OCI-LY1 (cell line): ENCODE measurements at regions not wholly inside any gene's neighbourhood (a gene's known extent, or its start where the extent isn't known, plus 50 kb on each side); places are given as distances from the start of the nearest gene placed in this dataset.

Experiments
- H2AFZ ChIP-seq: fragments of 200-600 bp; sonication (generic), shearing (Covaris generic); 2 replicates; pipeline ENCODE4 v1.6.0; 2014; ENCODE audit warnings: antibody characterized with exemption, mild to moderate bottlenecking, low read length
- H3F3A ChIP-seq: fragments of 200-600 bp; sonication (generic), shearing (Covaris generic); 2 replicates; pipeline ENCODE4 v1.6.0; 2014; ENCODE audit warnings: mild to moderate bottlenecking, antibody characterized with exemption, low read length, moderate library complexity; ENCODE audit not compliant: insufficient read depth
- H3K27ac ChIP-seq: fragments of 200-600 bp; sonication (generic); 2 replicates; pipeline ENCODE4 v1.5.1; 2014; ENCODE audit warnings: low read length, mixed run types, mild to moderate bottlenecking, low read depth; ENCODE audit not compliant: poor library complexity, severe bottlenecking
- H3K27me3 ChIP-seq: fragments of 200-600 bp; sonication (generic); 2 replicates; pipeline ENCODE4 v1.6.0; 2014; ENCODE audit warnings: antibody characterized with exemption, mild to moderate bottlenecking, low read length, moderate library complexity; ENCODE audit not compliant: insufficient read depth
- H3K36me3 ChIP-seq: fragments of 200-600 bp; sonication (generic); 2 replicates; pipeline ENCODE4 v1.6.1; 2014; ENCODE audit warnings: mild to moderate bottlenecking, antibody characterized with exemption, low read length, moderate library complexity, mixed read lengths; ENCODE audit not compliant: insufficient read depth
- H3K4me1 ChIP-seq: fragments of 200-600 bp; sonication (generic); 2 replicates; pipeline ENCODE4 v1.5.1; 2014; ENCODE audit warnings: mild to moderate bottlenecking, low read length, moderate library complexity; ENCODE audit not compliant: insufficient read depth, severe bottlenecking
- H3K4me2 ChIP-seq: fragments of 200-600 bp; sonication (generic), shearing (Covaris generic); 2 replicates; pipeline ENCODE4 v1.6.1; 2014; ENCODE audit warnings: low read length
- H3K4me3 ChIP-seq: fragments of 200-600 bp; sonication (generic); 2 replicates; pipeline ENCODE4 v1.5.1; 2014; ENCODE audit warnings: low read length, low read depth, mild to moderate bottlenecking, mixed read lengths; ENCODE audit not compliant: poor library complexity, severe bottlenecking
- H3K79me2 ChIP-seq: fragments of 200-600 bp; shearing (Covaris generic); 2 replicates; pipeline ENCODE4 v1.6.1; 2016; ENCODE audit warnings: mixed run types, low read length, mixed read lengths; ENCODE audit not compliant: insufficient read depth
- H3K9ac ChIP-seq: fragments of 200-600 bp; sonication (generic), shearing (Covaris generic); 2 replicates; pipeline ENCODE4 v1.6.1; 2014; ENCODE audit warnings: mild to moderate bottlenecking, low read length, mixed read lengths
- H3K9me2 ChIP-seq: fragments of 200-600 bp; sonication (generic), shearing (Covaris generic); 2 replicates; pipeline ENCODE4 v1.6.1; 2014; ENCODE audit warnings: low read depth, mild to moderate bottlenecking, low read length, mixed read lengths
- H3K9me3 ChIP-seq: fragments of 200-600 bp; shearing (Covaris generic); 2 replicates; pipeline ENCODE4 v1.6.1; 2014; ENCODE audit warnings: low read length, mixed read lengths
- H4K20me1 ChIP-seq: fragments of 200-600 bp; sonication (generic), shearing (Covaris generic); 2 replicates; pipeline ENCODE4 v1.6.0; 2016; ENCODE audit warnings: mild to moderate bottlenecking, low read length; ENCODE audit not compliant: insufficient read depth
- EZH2 ChIP-seq: fragments of 200-600 bp; sonication (generic), shearing (Covaris generic); IDR thresholded peaks from 2 replicates; pipeline ENCODE4 v1.8.0; 2017; ENCODE audit warnings: borderline replicate concordance, mixed run types, mild to moderate bottlenecking, antibody characterized with exemption, low read length, moderate library complexity, mixed read lengths
- TF ChIP-seq, protein P1 (sequence below): fragments of 200-600 bp; sonication (generic), shearing (Covaris generic); IDR thresholded peaks from 2 replicates; pipeline ENCODE4 v1.5.1; 2017; ENCODE audit warnings: mild to moderate bottlenecking, antibody characterized with exemption, low read length, moderate library complexity, mixed read lengths

DNA sequence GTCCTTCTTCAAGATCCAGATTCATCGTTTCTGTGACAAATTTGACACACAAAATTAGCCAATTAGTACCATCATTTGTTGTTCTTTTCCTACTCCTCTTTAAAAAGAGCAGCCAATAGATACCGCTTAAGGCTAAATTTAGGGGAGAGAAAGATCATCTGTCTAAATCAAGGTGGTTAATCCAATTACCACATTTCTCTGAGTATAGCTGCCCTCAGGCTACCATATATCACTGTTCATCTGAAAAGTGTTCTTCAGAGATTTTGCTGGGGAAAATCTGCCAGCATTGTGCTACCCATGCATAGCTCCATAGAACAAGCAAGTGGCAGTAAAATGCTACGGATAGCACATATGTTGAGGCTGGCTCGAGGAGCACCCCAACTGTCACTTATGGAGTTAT is 110.3 kb upstream of the ESRRG start:
- TF ChIP-seq, protein P1, sequence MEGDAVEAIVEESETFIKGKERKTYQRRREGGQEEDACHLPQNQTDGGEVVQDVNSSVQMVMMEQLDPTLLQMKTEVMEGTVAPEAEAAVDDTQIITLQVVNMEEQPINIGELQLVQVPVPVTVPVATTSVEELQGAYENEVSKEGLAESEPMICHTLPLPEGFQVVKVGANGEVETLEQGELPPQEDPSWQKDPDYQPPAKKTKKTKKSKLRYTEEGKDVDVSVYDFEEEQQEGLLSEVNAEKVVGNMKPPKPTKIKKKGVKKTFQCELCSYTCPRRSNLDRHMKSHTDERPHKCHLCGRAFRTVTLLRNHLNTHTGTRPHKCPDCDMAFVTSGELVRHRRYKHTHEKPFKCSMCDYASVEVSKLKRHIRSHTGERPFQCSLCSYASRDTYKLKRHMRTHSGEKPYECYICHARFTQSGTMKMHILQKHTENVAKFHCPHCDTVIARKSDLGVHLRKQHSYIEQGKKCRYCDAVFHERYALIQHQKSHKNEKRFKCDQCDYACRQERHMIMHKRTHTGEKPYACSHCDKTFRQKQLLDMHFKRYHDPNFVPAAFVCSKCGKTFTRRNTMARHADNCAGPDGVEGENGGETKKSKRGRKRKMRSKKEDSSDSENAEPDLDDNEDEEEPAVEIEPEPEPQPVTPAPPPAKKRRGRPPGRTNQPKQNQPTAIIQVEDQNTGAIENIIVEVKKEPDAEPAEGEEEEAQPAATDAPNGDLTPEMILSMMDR: no peak
- no peak for TF ChIP-seq EZH2
- H3K4me1 ChIP-seq: no peaks in the 10 kb centered on the region
- no peaks in the 10 kb centered on the region for H4K20me1 ChIP-seq
- H3F3A ChIP-seq: no peaks in the 10 kb centered on the region
- no peak overlapping the region for H3K9ac ChIP-seq
- no peak overlapping the region for H2AFZ ChIP-seq
- H3K27me3 ChIP-seq: no peaks in the 10 kb centered on the region
- no peaks in the 10 kb centered on the region for H3K9me3 ChIP-seq
- no peak overlapping the region for H3K27ac ChIP-seq
- no peak overlapping the region for H3K4me3 ChIP-seq
- no peaks in the 10 kb centered on the region for H3K9me2 ChIP-seq
- H3K4me2 ChIP-seq: no peak overlapping the region
- H3K79me2 ChIP-seq: no peaks in the 10 kb centered on the region
- no peaks in the 10 kb centered on the region for H3K36me3 ChIP-seq

DNA sequence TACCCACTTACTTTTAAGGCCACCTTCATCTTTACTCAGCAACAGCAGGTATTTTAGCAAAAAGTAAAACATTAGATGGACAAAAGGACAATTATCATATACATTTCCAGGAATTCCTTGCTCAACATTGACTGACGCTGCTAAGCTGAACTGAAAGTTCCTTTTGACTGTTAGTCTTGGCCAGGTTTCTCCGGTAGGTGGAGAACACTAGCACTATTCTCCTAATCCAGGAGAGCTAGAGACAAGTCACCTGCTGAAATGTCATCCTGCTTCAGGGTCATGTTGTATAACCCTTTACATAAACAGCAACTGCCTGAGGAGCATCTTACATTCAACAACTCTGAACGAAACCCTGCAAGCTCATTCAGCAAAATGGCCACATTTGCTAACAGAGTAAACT is 109.0 kb upstream of the ESRRG start:
- Histone ChIP-seq H3F3A (no peaks in the 10 kb centered on the region), H3K36me3 (no peaks in the 10 kb centered on the region), H3K27ac (no peak overlapping the region), H4K20me1 (no peaks in the 10 kb centered on the region), H2AFZ (no peak overlapping the region), H3K27me3 (no peaks in the 10 kb centered on the region), H3K4me1 (no peaks in the 10 kb centered on the region), H3K4me2 (no peak overlapping the region), H3K4me3 (no peak overlapping the region), H3K9me3 (no peaks in the 10 kb centered on the region), H3K79me2 (no peaks in the 10 kb centered on the region), H3K9me2 (no peaks in the 10 kb centered on the region), H3K9ac (no peak overlapping the region)
- TF ChIP-seq EZH2: no peak
- TF ChIP-seq, protein P1: no peak

DNA sequence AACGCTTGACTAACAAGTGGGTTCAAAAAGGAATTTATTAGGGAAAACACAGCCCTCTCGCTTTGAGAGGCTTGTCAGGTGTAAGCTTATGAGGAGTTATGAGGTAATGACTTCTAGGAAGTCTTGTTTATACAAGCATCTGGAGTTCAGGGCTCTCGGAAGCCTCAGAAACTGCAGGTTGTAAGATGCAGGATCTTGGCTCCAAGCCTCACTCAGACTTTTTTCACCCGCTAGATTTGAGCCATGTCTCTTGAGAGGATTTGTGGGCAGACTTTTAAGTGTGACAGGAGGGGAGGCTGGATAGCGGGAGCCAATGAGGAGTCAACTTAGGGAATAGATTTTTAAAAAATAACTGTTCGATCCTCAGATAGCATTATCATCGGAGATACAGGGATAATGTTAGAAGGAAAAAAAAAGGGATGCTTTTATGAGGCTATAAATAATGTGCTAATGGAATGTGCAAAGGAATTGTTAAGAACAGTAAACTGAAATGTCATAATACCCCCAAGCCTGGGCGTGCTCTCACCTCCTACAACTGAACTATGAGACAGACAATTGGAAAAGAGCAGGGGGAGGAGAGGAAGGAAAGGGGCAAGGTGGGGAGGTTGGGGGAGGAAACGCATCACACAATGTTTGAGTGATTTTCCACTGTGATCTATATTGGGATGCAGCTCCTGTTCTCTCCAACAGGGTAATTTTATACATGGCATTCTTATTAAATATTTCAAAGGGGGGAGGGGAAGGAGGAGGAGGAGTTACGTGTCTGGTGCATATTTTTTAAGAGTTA is 107.4 kb upstream of the ESRRG start:
- Histone ChIP-seq H3K27me3 (no peaks in the 10 kb centered on the region), H3K27ac (no peak overlapping the region), H3K4me2 (no peak overlapping the region), H4K20me1 (no peaks in the 10 kb centered on the region), H3K36me3 (no peaks in the 10 kb centered on the region), H3K9me2 (no peaks in the 10 kb centered on the region), H3K4me3 (no peak overlapping the region), H3K9me3 (no peaks in the 10 kb centered on the region), H3K9ac (no peak overlapping the region), H3K79me2 (no peaks in the 10 kb centered on the region), H3F3A (no peaks in the 10 kb centered on the region), H2AFZ (no peak overlapping the region), H3K4me1 (no peaks in the 10 kb centered on the region)
- TF ChIP-seq EZH2: no peak
- TF ChIP-seq, protein P1: no peak
